CD4-positive, alpha-beta T cell treated with Interleukin-21 for 1 hour (primary cell): ENCODE measurements at regions not wholly inside any gene's neighbourhood (a gene's known extent, or its start where the extent isn't known, plus 50 kb on each side); places are given as distances from the start of the nearest gene placed in this dataset.
"Not testable (repeated sequence)": the region's sequence is repeated elsewhere in the genome, so short reads cannot be mapped to it uniquely, and the experiment has no call there.

Experiments
- DNase-seq: peaks from one replicate; pipeline ENCODE4 v3.0.0-alpha.2; 2020

GRCh38 chr14:25431211-25432076 is 381.5 kb upstream of the STXBP6 start:
- DNase-seq = no peak

- DNase-seq = no peak
These were observed 380.9 kb upstream of the STXBP6 start for GRCh38 chr14:25430808-25431207.

GRCh38 chr14:25412998-25413397 is 363.1 kb upstream of the STXBP6 start:
- DNase-seq = no peak

- no peak for DNase-seq
These were observed 362.1 kb upstream of the STXBP6 start for GRCh38 chr14:25411781-25412757.

- DNase-seq = no peak
These were observed 356.9 kb upstream of the STXBP6 start for GRCh38 chr14:25406818-25407217.

GRCh38 chr14:25400607-25401206 is 350.8 kb upstream of the STXBP6 start:
- DNase-seq = peak; percentile 17

- DNase-seq = no peak
These were observed 346.2 kb upstream of the STXBP6 start for GRCh38 chr14:25396128-25396527.

- DNase-seq = no peak
These were observed 344.9 kb upstream of the STXBP6 start for GRCh38 chr14:25394791-25395391.

- no peak for DNase-seq
These were observed 344.4 kb upstream of the STXBP6 start for GRCh38 chr14:25394356-25394755.

- no peak for DNase-seq
These were observed 340.0 kb upstream of the STXBP6 start for GRCh38 chr14:25389948-25390347.

GRCh38 chr14:25381498-25381897 is 331.6 kb upstream of the STXBP6 start:
- DNase-seq = no peak

GRCh38 chr14:25375639-25376038 is 325.7 kb upstream of the STXBP6 start:
- no peak for DNase-seq

- DNase-seq = no peak
These were observed 321.1 kb upstream of the STXBP6 start for GRCh38 chr14:25371068-25371467.

- not testable (repeated sequence) for DNase-seq
These were observed 320.1 kb upstream of the STXBP6 start for GRCh38 chr14:25370057-25370456.

- DNase-seq = no peak
These were observed 308.4 kb upstream of the STXBP6 start for GRCh38 chr14:25358330-25358729.

GRCh38 chr14:25351269-25351668 is 301.3 kb upstream of the STXBP6 start:
- DNase-seq = no peak

- no peak for DNase-seq
These were observed 300.9 kb upstream of the STXBP6 start for GRCh38 chr14:25350802-25351201.

GRCh38 chr14:25350021-25350420 is 300.1 kb upstream of the STXBP6 start:
- no peak for DNase-seq

- no peak for DNase-seq
These were observed 299.3 kb upstream of the STXBP6 start for GRCh38 chr14:25349269-25349668.

- DNase-seq = no peak
These were observed 290.9 kb upstream of the STXBP6 start for GRCh38 chr14:25340882-25341281.

GRCh38 chr14:25322784-25323183 is 272.8 kb upstream of the STXBP6 start:
- no peak for DNase-seq

GRCh38 chr14:25316007-25316406 is 266.1 kb upstream of the STXBP6 start:
- not testable (repeated sequence) for DNase-seq

- DNase-seq = no peak
These were observed 258.3 kb upstream of the STXBP6 start for GRCh38 chr14:25308244-25308643.
